ENCODE measurements at regions not wholly inside any gene's neighbourhood (a gene's known extent, or its start where the extent isn't known, plus 50 kb on each side); places are given as distances from the start of the nearest gene placed in this dataset.

GRCh38 chr17:33582661-33583060 lies 289.6 kb upstream of the ASIC2 start:
- BruUV-seq (replicated peaks) = no TSS peak
- no peaks in the 10 kb centered on the region for H3K9me3 Mint-ChIP-seq (ENCODE audit: unreplicated experiment)
- no peaks in the 10 kb centered on the region for H3K4me1 Mint-ChIP-seq (ENCODE audit: low read depth, unreplicated experiment)
- no peak for DNase-seq
- Histone ChIP-seq H3K27me3 (replicated peaks; ENCODE audit: control insufficient read depth, insufficient read depth, low read length) (no peaks in the 10 kb centered on the region), H3K4me3 (ENCODE audit: low read depth, low read length) (no peak overlapping the region), H3K9me3 (peaks cover 2% of the 10 kb centered on the region; the same call in 1 of the 2 replicates), H3K36me3 (ENCODE audit: control insufficient read depth, insufficient read depth, low read length) (no peaks in the 10 kb centered on the region), H3K4me1 (no peaks in the 10 kb centered on the region)
- intact Hi-C loops (cut with micrococcal nuclease; ENCODE audit: unreplicated experiment) = no loop called here
- TF ChIP-seq, protein P1, sequence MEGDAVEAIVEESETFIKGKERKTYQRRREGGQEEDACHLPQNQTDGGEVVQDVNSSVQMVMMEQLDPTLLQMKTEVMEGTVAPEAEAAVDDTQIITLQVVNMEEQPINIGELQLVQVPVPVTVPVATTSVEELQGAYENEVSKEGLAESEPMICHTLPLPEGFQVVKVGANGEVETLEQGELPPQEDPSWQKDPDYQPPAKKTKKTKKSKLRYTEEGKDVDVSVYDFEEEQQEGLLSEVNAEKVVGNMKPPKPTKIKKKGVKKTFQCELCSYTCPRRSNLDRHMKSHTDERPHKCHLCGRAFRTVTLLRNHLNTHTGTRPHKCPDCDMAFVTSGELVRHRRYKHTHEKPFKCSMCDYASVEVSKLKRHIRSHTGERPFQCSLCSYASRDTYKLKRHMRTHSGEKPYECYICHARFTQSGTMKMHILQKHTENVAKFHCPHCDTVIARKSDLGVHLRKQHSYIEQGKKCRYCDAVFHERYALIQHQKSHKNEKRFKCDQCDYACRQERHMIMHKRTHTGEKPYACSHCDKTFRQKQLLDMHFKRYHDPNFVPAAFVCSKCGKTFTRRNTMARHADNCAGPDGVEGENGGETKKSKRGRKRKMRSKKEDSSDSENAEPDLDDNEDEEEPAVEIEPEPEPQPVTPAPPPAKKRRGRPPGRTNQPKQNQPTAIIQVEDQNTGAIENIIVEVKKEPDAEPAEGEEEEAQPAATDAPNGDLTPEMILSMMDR (IDR thresholded peaks at IDR 0.05; ENCODE audit: insufficient read depth in 1 of 2, low read depth in 1 of 2, low read length in 1 of 2, severe bottlenecking in 1 of 2, unreplicated experiment in 1 of 2) = no peak
- POLR2A ChIA-PET = no interaction called here
- H3K27ac Mint-ChIP-seq (ENCODE audit: unreplicated experiment) = no peak overlapping the region
- H3K27me3 Mint-ChIP-seq (ENCODE audit: insufficient read depth, unreplicated experiment) = peaks cover 21% of the 10 kb centered on the region
- CTCF ChIA-PET = no interaction called here
- no peak overlapping the region for H3K4me3 Mint-ChIP-seq (ENCODE audit: unreplicated experiment)
- H3K36me3 Mint-ChIP-seq (ENCODE audit: insufficient read depth, unreplicated experiment) = no peaks in the 10 kb centered on the region

DNA sequence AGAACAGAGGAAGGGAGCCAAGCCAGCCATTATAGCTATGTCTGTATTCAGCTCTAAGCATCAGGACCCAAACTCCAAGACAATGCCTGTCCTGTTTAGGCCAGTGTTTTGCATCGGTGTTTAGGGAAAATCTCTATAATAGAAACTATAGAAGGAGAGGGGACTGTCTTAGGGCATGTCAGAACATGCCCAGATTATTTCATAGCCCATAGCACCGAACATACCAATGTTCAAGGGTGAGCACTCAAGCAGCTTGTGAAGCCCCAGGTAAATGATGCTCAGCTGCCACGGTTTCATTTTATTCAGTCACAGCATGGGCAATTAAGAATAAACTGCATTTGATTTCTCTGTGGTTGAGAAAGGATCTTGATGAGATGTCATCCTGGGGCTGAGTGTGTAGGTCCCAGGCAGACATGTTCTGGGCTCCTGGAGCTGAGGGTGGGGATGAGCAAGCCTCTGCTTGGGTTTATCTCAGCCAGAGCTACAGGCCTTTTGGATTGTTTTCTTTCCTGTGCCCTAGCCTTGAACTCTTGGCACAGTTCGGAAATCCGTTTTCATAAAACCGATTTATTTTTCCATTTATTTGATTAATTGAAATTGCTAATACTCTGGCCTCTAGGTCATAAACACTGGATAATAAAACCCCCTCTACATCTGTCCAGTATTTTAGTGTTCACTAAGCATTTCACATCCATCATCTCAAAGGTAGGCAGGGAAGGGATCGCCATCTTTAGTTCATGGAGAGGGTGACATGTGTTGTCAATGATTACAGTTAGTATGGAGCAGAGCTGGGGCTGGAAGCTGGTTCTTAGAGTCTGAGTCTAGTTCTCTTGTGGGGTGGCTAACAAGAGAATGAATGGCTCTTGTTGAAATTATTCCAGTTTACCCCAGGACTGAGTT lies 290.7 kb upstream of the ASIC2 start:
- TF ChIP-seq, protein P1 (IDR thresholded peaks at IDR 0.05; ENCODE audit: insufficient read depth in 1 of 2, low read depth in 1 of 2, low read length in 1 of 2, severe bottlenecking in 1 of 2, unreplicated experiment in 1 of 2) = no peak
- CTCF ChIA-PET = no interaction called here
- H3K4me3 Mint-ChIP-seq (ENCODE audit: unreplicated experiment) = no peak overlapping the region
- H3K27me3 Mint-ChIP-seq (ENCODE audit: insufficient read depth, unreplicated experiment) = peaks cover 24% of the 10 kb centered on the region
- intact Hi-C loops (cut with micrococcal nuclease; ENCODE audit: unreplicated experiment) = no loop called here
- peaks cover 2% of the 10 kb centered on the region; the same call in 1 of the 2 replicates for H3K9me3 ChIP-seq
- DNase-seq = no peak
- H3K27me3 ChIP-seq (replicated peaks; ENCODE audit: control insufficient read depth, insufficient read depth, low read length) = no peaks in the 10 kb centered on the region
- no peaks in the 10 kb centered on the region for H3K36me3 Mint-ChIP-seq (ENCODE audit: insufficient read depth, unreplicated experiment)
- H3K36me3 ChIP-seq (ENCODE audit: control insufficient read depth, insufficient read depth, low read length) = no peaks in the 10 kb centered on the region
- POLR2A ChIA-PET = no interaction called here
- no TSS peak for BruUV-seq (replicated peaks)
- H3K27ac Mint-ChIP-seq (ENCODE audit: unreplicated experiment) = no peak overlapping the region
- H3K4me1 ChIP-seq = no peaks in the 10 kb centered on the region
- no peaks in the 10 kb centered on the region for H3K4me1 Mint-ChIP-seq (ENCODE audit: low read depth, unreplicated experiment)
- no peak overlapping the region for H3K4me3 ChIP-seq (ENCODE audit: low read depth, low read length)
- no peaks in the 10 kb centered on the region for H3K9me3 Mint-ChIP-seq (ENCODE audit: unreplicated experiment)

- no peak overlapping the region for H3K4me3 Mint-ChIP-seq (ENCODE audit: unreplicated experiment)
- Histone ChIP-seq H3K4me1 (no peaks in the 10 kb centered on the region), H3K36me3 (ENCODE audit: control insufficient read depth, insufficient read depth, low read length) (no peaks in the 10 kb centered on the region), H3K27me3 (replicated peaks; ENCODE audit: control insufficient read depth, insufficient read depth, low read length) (no peaks in the 10 kb centered on the region), H3K4me3 (ENCODE audit: low read depth, low read length) (no peak overlapping the region), H3K9me3 (no peaks in the 10 kb centered on the region)
- H3K36me3 Mint-ChIP-seq (ENCODE audit: insufficient read depth, unreplicated experiment) = no peaks in the 10 kb centered on the region
- H3K9me3 Mint-ChIP-seq (ENCODE audit: unreplicated experiment) = no peaks in the 10 kb centered on the region
- ChIA-PET CTCF (no interaction called here), POLR2A (no interaction called here)
- H3K4me1 Mint-ChIP-seq (ENCODE audit: low read depth, unreplicated experiment) = no peaks in the 10 kb centered on the region
- TF ChIP-seq, protein P1 (IDR thresholded peaks at IDR 0.05; ENCODE audit: insufficient read depth in 1 of 2, low read depth in 1 of 2, low read length in 1 of 2, severe bottlenecking in 1 of 2, unreplicated experiment in 1 of 2) = no peak
- intact Hi-C loops (cut with micrococcal nuclease; ENCODE audit: unreplicated experiment) = no loop called here
- DNase-seq = no peak
- no TSS peak for BruUV-seq (replicated peaks)
- no peak overlapping the region for H3K27ac Mint-ChIP-seq (ENCODE audit: unreplicated experiment)
- H3K27me3 Mint-ChIP-seq (ENCODE audit: insufficient read depth, unreplicated experiment) = peaks cover 32% of the 10 kb centered on the region
Observed at GRCh38 chr17:33593991-33594390, 300.9 kb upstream of the ASIC2 start.
